ENCODE measurements at regions not wholly inside any gene's neighbourhood (a gene's known extent, or its start where the extent isn't known, plus 50 kb on each side); places are given as distances from the start of the nearest gene placed in this dataset.

GRCh38 chr1:188432427-188432826, 1603.7 kb downstream of the PLA2G4A start:
- TF ChIP-seq CTCF (IDR thresholded peaks at IDR 0.05; ENCODE audit: low read length): no peak
- TF ChIP-seq EZH2 (IDR thresholded peaks at IDR 0.05; ENCODE audit: borderline replicate concordance, low read length): no peak
